ENCODE measurements at regions not wholly inside any gene's neighbourhood (a gene's known extent, or its start where the extent isn't known, plus 50 kb on each side); places are given as distances from the start of the nearest gene placed in this dataset.

GRCh38 chr2:53067533-53067932, 700.1 kb upstream of the CHAC2 start:
- Histone ChIP-seq H3K4me3 (no peak overlapping the region), H3K27me3 (ENCODE audit: insufficient read depth) (no peaks in the 10 kb centered on the region), H4K20me1 (replicated peaks; ENCODE audit: insufficient read depth) (no peaks in the 10 kb centered on the region), H3K9me2 (ENCODE audit: insufficient read depth) (no peaks in the 10 kb centered on the region), H3K4me2 (no peak overlapping the region), H3K36me3 (ENCODE audit: insufficient read depth) (no peaks in the 10 kb centered on the region), H3F3A (replicated peaks; ENCODE audit: low read depth) (no peaks in the 10 kb centered on the region), H2AFZ (no peak overlapping the region), H3K27ac (ENCODE audit: low read depth) (no peak overlapping the region), H3K79me2 (replicated peaks; ENCODE audit: insufficient read depth) (no peaks in the 10 kb centered on the region), H3K4me1 (ENCODE audit: insufficient read depth) (no peaks in the 10 kb centered on the region)
- Mint-ChIP-seq H3K4me3 (no peak overlapping the region), H3K27me3 (ENCODE audit: insufficient read depth, low read depth, poor library complexity) (no peaks in the 10 kb centered on the region), H3K36me3 (ENCODE audit: low read depth) (peaks cover 12% of the 10 kb centered on the region), H3K9me3 (peaks cover 12% of the 10 kb centered on the region; the same call in 2 of the 3 replicates), H3K27ac (no peak overlapping the region), H3K4me1 (peaks cover 9% of the 10 kb centered on the region; the same call in 2 of the 3 replicates)
- TF ChIP-seq CREB1 (CRISPR knock-in tag; IDR thresholded peaks at IDR 0.05; ENCODE audit: low read depth) (no peak), EZH2 (IDR thresholded peaks at IDR 0.05; ENCODE audit: low read depth, unreplicated experiment) (no peak), ZNF114 (CRISPR knock-in tag; IDR thresholded peaks at IDR 0.05) (no peak)
- DNase-seq (ENCODE audit: low spot score) (no peak), ATAC-seq (no peak)

GRCh38 chr2:53067056-53067455, 700.5 kb upstream of the CHAC2 start:
- no peak overlapping the region for H3K4me3 Mint-ChIP-seq
- Histone ChIP-seq H3K27me3 (ENCODE audit: insufficient read depth) (no peaks in the 10 kb centered on the region), H3K4me2 (no peak overlapping the region), H3K4me3 (no peak overlapping the region), H3F3A (replicated peaks; ENCODE audit: low read depth) (no peaks in the 10 kb centered on the region), H3K79me2 (replicated peaks; ENCODE audit: insufficient read depth) (no peaks in the 10 kb centered on the region), H3K36me3 (ENCODE audit: insufficient read depth) (no peaks in the 10 kb centered on the region), H4K20me1 (replicated peaks; ENCODE audit: insufficient read depth) (no peaks in the 10 kb centered on the region), H3K27ac (ENCODE audit: low read depth) (no peak overlapping the region), H3K9me2 (ENCODE audit: insufficient read depth) (no peaks in the 10 kb centered on the region), H3K4me1 (ENCODE audit: insufficient read depth) (no peaks in the 10 kb centered on the region), H2AFZ (no peak overlapping the region; the same call in 1 of the 2 replicates)
- H3K4me1 Mint-ChIP-seq: peaks cover 8% of the 10 kb centered on the region; the same call in 2 of the 3 replicates
- no peaks in the 10 kb centered on the region for H3K27me3 Mint-ChIP-seq (ENCODE audit: insufficient read depth, low read depth, poor library complexity)
- H3K9me3 Mint-ChIP-seq: peaks cover 12% of the 10 kb centered on the region; the same call in 2 of the 3 replicates
- ATAC-seq (no peak), DNase-seq (ENCODE audit: low spot score) (no peak)
- H3K27ac Mint-ChIP-seq: no peak overlapping the region
- H3K36me3 Mint-ChIP-seq (ENCODE audit: low read depth): peaks cover 12% of the 10 kb centered on the region
- TF ChIP-seq REST (IDR thresholded peaks at IDR 0.05; ENCODE audit: unreplicated experiment) (no peak), POLR2AphosphoS5 (IDR thresholded peaks at IDR 0.05; ENCODE audit: low read depth) (no peak), ZNF462 (CRISPR knock-in tag; IDR thresholded peaks at IDR 0.05) (no peak), NANOG (IDR thresholded peaks at IDR 0.05; ENCODE audit: borderline replicate concordance) (no peak), ZNF114 (CRISPR knock-in tag; IDR thresholded peaks at IDR 0.05) (no peak), EZH2phosphoT487 (IDR thresholded peaks at IDR 0.05; ENCODE audit: unreplicated experiment) (no peak), EZH2 (IDR thresholded peaks at IDR 0.05; ENCODE audit: low read depth, unreplicated experiment) (no peak), CTCF (conservative IDR thresholded peaks at IDR 0.05; ENCODE audit: low read depth in 2 of 2) (no peak), STAT1 (IDR thresholded peaks at IDR 0.05; ENCODE audit: unreplicated experiment) (no peak)

All from GM23338 (cell line).